Hematopoietic multipotent progenitor cell treated with erythropoietin and hydrocortisone succinate and interleukin-3 and kit ligand, for 4 days (in vitro differentiated cells): ENCODE measurements at regions not wholly inside any gene's neighbourhood (a gene's known extent, or its start where the extent isn't known, plus 50 kb on each side); places are given as distances from the start of the nearest gene placed in this dataset.

Source experiments
- DNase-seq: peaks from one replicate; pipeline ENCODE4 v3.0.0-alpha.2; 2015

GRCh38 chr9:126154869-126155268 is 171.8 kb upstream of the MVB12B start:
- no peak for DNase-seq

GRCh38 chr9:126155756-126156664 is 170.6 kb upstream of the MVB12B start:
- no peak for DNase-seq

GRCh38 chr9:126156898-126157297 is 169.7 kb upstream of the MVB12B start:
- DNase-seq, result no peak

- no peak for DNase-seq
These were observed 169.2 kb upstream of the MVB12B start for GRCh38 chr9:126157423-126157822.

GRCh38 chr9:126157826-126158587 is 168.6 kb upstream of the MVB12B start:
- DNase-seq, result no peak

- no peak for DNase-seq
These were observed 167.8 kb upstream of the MVB12B start for GRCh38 chr9:126158588-126159429.

GRCh38 chr9:126159430-126160060 is 167.1 kb upstream of the MVB12B start:
- no peak for DNase-seq

GRCh38 chr9:126160067-126160853 is 166.4 kb upstream of the MVB12B start:
- no peak for DNase-seq

GRCh38 chr9:126160854-126161329 is 165.7 kb upstream of the MVB12B start:
- no peak for DNase-seq

GRCh38 chr9:126162611-126163381 is 163.8 kb upstream of the MVB12B start:
- no peak for DNase-seq

GRCh38 chr9:126164796-126165525 is 161.7 kb upstream of the MVB12B start:
- DNase-seq, result no peak

GRCh38 chr9:126165755-126166154 is 160.9 kb upstream of the MVB12B start:
- no peak for DNase-seq

GRCh38 chr9:126166291-126166690 is 160.3 kb upstream of the MVB12B start:
- no peak for DNase-seq

- DNase-seq, result no peak
These were observed 159.8 kb upstream of the MVB12B start for GRCh38 chr9:126166866-126167265.

- DNase-seq, result no peak
These were observed 156.9 kb upstream of the MVB12B start for GRCh38 chr9:126169736-126170135.

- no peak for DNase-seq
These were observed 156.3 kb upstream of the MVB12B start for GRCh38 chr9:126170286-126170823.

GRCh38 chr9:126171641-126172040 is 155.0 kb upstream of the MVB12B start:
- no peak for DNase-seq

- DNase-seq, result no peak
These were observed 153.2 kb upstream of the MVB12B start for GRCh38 chr9:126173401-126173800.

- no peak for DNase-seq
These were observed 152.7 kb upstream of the MVB12B start for GRCh38 chr9:126173929-126174328.

- DNase-seq, result no peak
These were observed 143.4 kb upstream of the MVB12B start for GRCh38 chr9:126183266-126183665.
